Epidermal melanocyte (primary cell): ENCODE measurements at regions not wholly inside any gene's neighbourhood (a gene's known extent, or its start where the extent isn't known, plus 50 kb on each side); places are given as distances from the start of the nearest gene placed in this dataset.

Experiments used
- DNase-seq: peaks from one replicate; pipeline ENCODE4 v3.0.0; 2011; ENCODE audit warnings: low spot score; ENCODE audit not compliant: insufficient read length

GRCh38 chr5:89010512-89010911, 127.5 kb upstream of the MEF2C start:
- no peak for DNase-seq

GRCh38 chr5:89008291-89008690, 125.3 kb upstream of the MEF2C start:
- no peak for DNase-seq

- no peak for DNase-seq
Observed at GRCh38 chr5:89005990-89006389, 123.0 kb upstream of the MEF2C start.

GRCh38 chr5:89004379-89004778, 121.4 kb upstream of the MEF2C start:
- no peak for DNase-seq

GRCh38 chr5:89003563-89004036, 120.6 kb upstream of the MEF2C start:
- DNase-seq = no peak

- no peak for DNase-seq
Observed at GRCh38 chr5:88999853-89000252, 116.9 kb upstream of the MEF2C start.

GRCh38 chr5:88997937-88998336, 115.0 kb upstream of the MEF2C start:
- DNase-seq = no peak

- no peak for DNase-seq
Observed at GRCh38 chr5:88984040-88984439, 101.1 kb upstream of the MEF2C start.

GRCh38 chr5:88979726-88980125, 96.7 kb upstream of the MEF2C start:
- DNase-seq = no peak

GRCh38 chr5:88979244-88979643, 96.3 kb upstream of the MEF2C start:
- no peak for DNase-seq

- no peak for DNase-seq
Observed at GRCh38 chr5:88976914-88977313, 93.9 kb upstream of the MEF2C start.

GRCh38 chr5:88967633-88968585, 84.9 kb upstream of the MEF2C start:
- DNase-seq = no peak

- DNase-seq = no peak
Observed at GRCh38 chr5:88964831-88965230, 81.8 kb upstream of the MEF2C start.

GRCh38 chr5:88957013-88957412, 74.0 kb upstream of the MEF2C start:
- DNase-seq = no peak

GRCh38 chr5:88956416-88956815, 73.4 kb upstream of the MEF2C start:
- no peak for DNase-seq

- DNase-seq = no peak
Observed at GRCh38 chr5:88955403-88955802, 72.4 kb upstream of the MEF2C start.

GRCh38 chr5:88954511-88954910, 71.5 kb upstream of the MEF2C start:
- DNase-seq = no peak

GRCh38 chr5:88952996-88953643, 70.1 kb upstream of the MEF2C start:
- no peak for DNase-seq

- DNase-seq = no peak
Observed at GRCh38 chr5:88952344-88952743, 69.4 kb upstream of the MEF2C start.

- DNase-seq = no peak
Observed at GRCh38 chr5:88951457-88951856, 68.5 kb upstream of the MEF2C start.

- no peak for DNase-seq
Observed at GRCh38 chr5:88948746-88949600, 66.0 kb upstream of the MEF2C start.
